ENCODE measurements at regions not wholly inside any gene's neighbourhood (a gene's known extent, or its start where the extent isn't known, plus 50 kb on each side); places are given as distances from the start of the nearest gene placed in this dataset.

DNA sequence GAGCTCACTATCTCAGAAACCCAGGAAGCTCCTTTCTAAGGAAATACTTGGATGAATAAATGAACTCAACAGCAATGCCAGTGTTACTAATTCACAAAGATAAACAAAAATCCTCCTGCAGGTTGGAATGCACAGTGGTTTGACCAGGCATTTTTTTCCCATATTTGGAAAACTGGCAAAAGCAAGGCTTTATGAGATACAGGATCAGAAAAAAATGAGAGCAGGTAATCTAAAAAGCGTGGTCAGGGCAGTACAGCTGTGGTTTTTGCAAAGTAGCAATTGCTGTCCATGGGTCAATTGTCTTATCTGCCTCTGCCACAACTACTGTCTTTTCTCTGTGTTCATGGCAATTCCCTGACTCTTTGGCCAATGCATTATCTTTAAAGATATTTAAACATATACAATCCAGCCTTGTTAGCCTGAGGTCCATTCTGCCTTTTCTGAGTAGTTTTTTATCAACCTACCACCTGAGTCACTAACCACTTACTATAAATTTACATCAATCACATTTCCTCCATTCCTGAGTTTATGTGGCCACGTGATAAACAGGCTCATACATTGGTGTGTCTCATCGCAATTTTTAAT is 564.5 kb upstream of the IGFBP3 start:
- TF ChIP-seq, protein P1, sequence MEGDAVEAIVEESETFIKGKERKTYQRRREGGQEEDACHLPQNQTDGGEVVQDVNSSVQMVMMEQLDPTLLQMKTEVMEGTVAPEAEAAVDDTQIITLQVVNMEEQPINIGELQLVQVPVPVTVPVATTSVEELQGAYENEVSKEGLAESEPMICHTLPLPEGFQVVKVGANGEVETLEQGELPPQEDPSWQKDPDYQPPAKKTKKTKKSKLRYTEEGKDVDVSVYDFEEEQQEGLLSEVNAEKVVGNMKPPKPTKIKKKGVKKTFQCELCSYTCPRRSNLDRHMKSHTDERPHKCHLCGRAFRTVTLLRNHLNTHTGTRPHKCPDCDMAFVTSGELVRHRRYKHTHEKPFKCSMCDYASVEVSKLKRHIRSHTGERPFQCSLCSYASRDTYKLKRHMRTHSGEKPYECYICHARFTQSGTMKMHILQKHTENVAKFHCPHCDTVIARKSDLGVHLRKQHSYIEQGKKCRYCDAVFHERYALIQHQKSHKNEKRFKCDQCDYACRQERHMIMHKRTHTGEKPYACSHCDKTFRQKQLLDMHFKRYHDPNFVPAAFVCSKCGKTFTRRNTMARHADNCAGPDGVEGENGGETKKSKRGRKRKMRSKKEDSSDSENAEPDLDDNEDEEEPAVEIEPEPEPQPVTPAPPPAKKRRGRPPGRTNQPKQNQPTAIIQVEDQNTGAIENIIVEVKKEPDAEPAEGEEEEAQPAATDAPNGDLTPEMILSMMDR (IDR thresholded peaks at IDR 0.05): no peak
- TF ChIP-seq POLR2A (IDR thresholded peaks at IDR 0.05): no peak
